ENCODE measurements at regions not wholly inside any gene's neighbourhood (a gene's known extent, or its start where the extent isn't known, plus 50 kb on each side); places are given as distances from the start of the nearest gene placed in this dataset.

DNA sequence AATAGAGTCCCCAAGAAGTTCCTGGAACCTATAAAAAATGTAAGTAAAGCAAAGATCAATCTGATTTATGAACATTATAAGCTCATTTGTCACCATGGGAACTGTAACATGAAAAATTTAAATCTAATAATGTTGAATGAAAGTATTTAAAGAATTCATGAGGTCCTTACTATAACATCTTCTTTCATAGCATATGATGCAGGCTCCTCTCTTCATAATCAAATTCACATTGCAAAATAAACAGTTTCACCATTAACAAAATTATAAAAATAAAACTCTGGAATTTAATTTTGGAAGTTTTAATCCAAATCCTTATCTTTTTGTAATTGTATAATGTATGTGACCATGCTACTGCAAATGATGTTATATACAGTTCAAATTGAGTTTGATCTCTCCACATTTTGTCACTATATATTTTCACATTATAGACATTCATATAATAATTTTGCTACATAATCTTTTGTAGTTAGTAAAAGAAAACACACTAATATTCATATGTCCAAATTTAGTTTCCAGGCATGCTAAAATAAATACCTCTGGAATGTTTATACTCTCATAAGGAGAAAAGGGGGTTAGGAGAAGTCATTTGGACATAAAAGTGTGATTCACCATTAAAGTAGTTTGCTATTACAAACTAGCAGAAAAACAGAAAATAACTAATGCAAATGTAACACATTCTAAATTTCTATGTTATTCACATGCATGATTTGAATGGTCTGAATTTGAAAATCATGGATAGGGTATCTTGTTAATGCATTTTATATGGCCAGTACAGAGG is 954.1 kb downstream of the DSC3 start:
- H3K4me1 Mint-ChIP-seq, result no peaks in the 10 kb centered on the region
- Histone ChIP-seq H3K27me3 (no peaks in the 10 kb centered on the region), H3K9me3 (ENCODE audit: low read depth) (no peaks in the 10 kb centered on the region), H3K79me2 (ENCODE audit: low read depth) (no peaks in the 10 kb centered on the region), H3K9ac (no peak overlapping the region), H2AFZ (replicated peaks) (no peak overlapping the region), H4K20me1 (ENCODE audit: low read depth) (no peaks in the 10 kb centered on the region), H3F3A (ENCODE audit: low read depth) (no peaks in the 10 kb centered on the region), H3K4me2 (no peak overlapping the region), H3K4me1 (no peaks in the 10 kb centered on the region), H3K36me3 (no peaks in the 10 kb centered on the region), H3K27ac (no peak overlapping the region), H3K4me3 (no peak overlapping the region)
- H3K36me3 Mint-ChIP-seq, result no peaks in the 10 kb centered on the region
- H3K27me3 Mint-ChIP-seq (ENCODE audit: insufficient read depth, low read depth), result no peaks in the 10 kb centered on the region
- DNase-seq (ENCODE audit: low spot score), result no peak
- H3K27ac Mint-ChIP-seq, result no peak overlapping the region
- TF ChIP-seq, protein P1, sequence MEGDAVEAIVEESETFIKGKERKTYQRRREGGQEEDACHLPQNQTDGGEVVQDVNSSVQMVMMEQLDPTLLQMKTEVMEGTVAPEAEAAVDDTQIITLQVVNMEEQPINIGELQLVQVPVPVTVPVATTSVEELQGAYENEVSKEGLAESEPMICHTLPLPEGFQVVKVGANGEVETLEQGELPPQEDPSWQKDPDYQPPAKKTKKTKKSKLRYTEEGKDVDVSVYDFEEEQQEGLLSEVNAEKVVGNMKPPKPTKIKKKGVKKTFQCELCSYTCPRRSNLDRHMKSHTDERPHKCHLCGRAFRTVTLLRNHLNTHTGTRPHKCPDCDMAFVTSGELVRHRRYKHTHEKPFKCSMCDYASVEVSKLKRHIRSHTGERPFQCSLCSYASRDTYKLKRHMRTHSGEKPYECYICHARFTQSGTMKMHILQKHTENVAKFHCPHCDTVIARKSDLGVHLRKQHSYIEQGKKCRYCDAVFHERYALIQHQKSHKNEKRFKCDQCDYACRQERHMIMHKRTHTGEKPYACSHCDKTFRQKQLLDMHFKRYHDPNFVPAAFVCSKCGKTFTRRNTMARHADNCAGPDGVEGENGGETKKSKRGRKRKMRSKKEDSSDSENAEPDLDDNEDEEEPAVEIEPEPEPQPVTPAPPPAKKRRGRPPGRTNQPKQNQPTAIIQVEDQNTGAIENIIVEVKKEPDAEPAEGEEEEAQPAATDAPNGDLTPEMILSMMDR (IDR thresholded peaks at IDR 0.05), result no peak
- TF ChIP-seq EZH2phosphoT487 (IDR thresholded peaks at IDR 0.05), result no peak
- TF ChIP-seq EZH2 (IDR thresholded peaks at IDR 0.05), result no peak
- no peak overlapping the region for H3K4me3 Mint-ChIP-seq
- no peaks in the 10 kb centered on the region for H3K9me3 Mint-ChIP-seq

DNA sequence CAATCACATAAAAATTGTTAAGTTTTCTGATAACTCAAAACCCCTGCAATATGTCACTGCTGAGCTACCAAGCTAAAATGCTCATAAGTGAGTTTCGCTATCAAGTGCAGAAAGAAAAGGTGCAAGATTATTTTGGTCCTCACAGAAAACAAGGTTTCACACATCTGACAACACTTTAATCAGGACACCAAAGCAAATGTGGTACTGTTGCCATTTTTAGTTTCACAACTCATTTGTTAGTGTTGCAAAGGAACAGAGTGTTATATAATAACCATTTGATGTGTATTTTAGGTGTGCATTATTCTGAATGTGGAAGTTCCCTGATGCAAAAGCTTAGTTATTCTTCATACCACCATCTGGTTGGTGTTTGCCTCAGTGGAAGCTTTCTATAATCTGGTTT is 956.2 kb downstream of the DSC3 start:
- Mint-ChIP-seq H3K36me3 (no peaks in the 10 kb centered on the region), H3K4me3 (no peak overlapping the region), H3K27me3 (ENCODE audit: insufficient read depth, low read depth) (no peaks in the 10 kb centered on the region), H3K27ac (no peak overlapping the region), H3K9me3 (no peaks in the 10 kb centered on the region), H3K4me1 (no peaks in the 10 kb centered on the region)
- TF ChIP-seq EZH2 (IDR thresholded peaks at IDR 0.05) (no peak), EZH2phosphoT487 (IDR thresholded peaks at IDR 0.05) (no peak)
- TF ChIP-seq, protein P1 (IDR thresholded peaks at IDR 0.05), result no peak
- Histone ChIP-seq H3K27me3 (no peaks in the 10 kb centered on the region), H3K9ac (no peak overlapping the region), H3K36me3 (no peaks in the 10 kb centered on the region), H3K4me2 (no peak overlapping the region), H3K4me1 (no peaks in the 10 kb centered on the region), H3F3A (ENCODE audit: low read depth) (no peaks in the 10 kb centered on the region), H3K9me3 (ENCODE audit: low read depth) (no peaks in the 10 kb centered on the region), H3K4me3 (no peak overlapping the region), H3K79me2 (ENCODE audit: low read depth) (no peaks in the 10 kb centered on the region), H3K27ac (no peak overlapping the region), H2AFZ (replicated peaks) (no peak overlapping the region), H4K20me1 (ENCODE audit: low read depth) (no peaks in the 10 kb centered on the region)
- DNase-seq (ENCODE audit: low spot score), result no peak

DNA sequence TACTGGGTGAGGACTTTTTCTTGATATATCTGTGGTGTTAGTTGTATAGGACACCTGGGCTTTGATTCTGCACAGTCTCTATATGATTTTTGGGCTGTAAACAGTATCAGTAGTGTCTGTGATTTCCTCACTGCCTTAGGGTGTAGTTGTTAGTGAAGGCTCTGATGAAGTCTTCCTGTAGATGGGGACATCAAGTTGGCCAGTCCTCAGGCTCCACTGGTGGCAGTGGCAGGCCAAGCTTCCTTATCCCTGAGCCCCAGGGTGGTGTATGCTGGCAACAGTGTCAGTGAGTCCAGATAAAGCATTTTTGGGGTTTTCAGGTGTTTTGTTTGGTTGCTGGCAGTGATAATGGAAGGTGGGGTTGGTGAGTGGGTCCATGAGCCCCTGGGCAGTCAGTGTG is 961.4 kb downstream of the DSC3 start:
- H3K4me1 Mint-ChIP-seq, result no peaks in the 10 kb centered on the region
- no peaks in the 10 kb centered on the region for H3K9me3 Mint-ChIP-seq
- no peak overlapping the region for H3K27ac ChIP-seq
- peak; percentile 8 for DNase-seq (ENCODE audit: low spot score)
- H3K36me3 ChIP-seq, result no peaks in the 10 kb centered on the region
- no peak overlapping the region for H2AFZ ChIP-seq (replicated peaks)
- no peaks in the 10 kb centered on the region for H3F3A ChIP-seq (ENCODE audit: low read depth)
- H3K9me3 ChIP-seq (ENCODE audit: low read depth), result no peaks in the 10 kb centered on the region
- H3K27ac Mint-ChIP-seq, result no peak overlapping the region
- H3K36me3 Mint-ChIP-seq, result no peaks in the 10 kb centered on the region
- no peaks in the 10 kb centered on the region for H4K20me1 ChIP-seq (ENCODE audit: low read depth)
- no peaks in the 10 kb centered on the region for H3K27me3 Mint-ChIP-seq (ENCODE audit: insufficient read depth, low read depth)
- H3K27me3 ChIP-seq, result no peaks in the 10 kb centered on the region
- no peak overlapping the region for H3K9ac ChIP-seq
- no peaks in the 10 kb centered on the region for H3K79me2 ChIP-seq (ENCODE audit: low read depth)
- no peaks in the 10 kb centered on the region for H3K4me1 ChIP-seq
- H3K4me3 ChIP-seq, result no peak overlapping the region
- TF ChIP-seq EZH2phosphoT487 (IDR thresholded peaks at IDR 0.05), result no peak
- TF ChIP-seq, protein P1 (IDR thresholded peaks at IDR 0.05), result peak; percentile 24
- H3K4me2 ChIP-seq, result no peak overlapping the region
- no peak overlapping the region for H3K4me3 Mint-ChIP-seq
